Activated CD8-positive, alpha-beta T cell treated with anti-CD3 and anti-CD28 coated beads, Interleukin-2, amount 10 ng/mL, durations not matched to agents 7 days and 5 days (primary cell): ENCODE measurements at regions not wholly inside any gene's neighbourhood (a gene's known extent, or its start where the extent isn't known, plus 50 kb on each side); places are given as distances from the start of the nearest gene placed in this dataset.

Experiments used
- ATAC-seq: fragments of 150-1000 bp; cut with Tn5 transposase; one replicate; pipeline ENCODE4 v1.10.0; 2021; ENCODE audit warnings: moderate library complexity
- CTCF ChIA-PET: fragments of 350-600 bp; sonication (Branson Sonifier 250); formaldehyde crosslinking; loops from one replicate; lab custom pipeline; 2021; ENCODE audit warnings: antibody characterized with exemption; lab: Charles Lee
- POLR2A ChIA-PET: fragments of 350-600 bp; sonication (Branson Sonifier 250); formaldehyde crosslinking; loops from one replicate; lab custom pipeline; 2021; ENCODE audit warnings: antibody characterized with exemption; lab: Charles Lee
- DNase-seq: peaks from one replicate; pipeline ENCODE4 v3.0.0-alpha.2; 2020
- H3K27ac Mint-ChIP-seq: one replicate; pipeline ENCODE4 v1.8.0; 2021; ENCODE audit warnings: mild to moderate bottlenecking, mixed read lengths
- H3K27me3 Mint-ChIP-seq: one replicate; pipeline ENCODE4 v1.8.0; 2021; ENCODE audit warnings: low read depth, mixed read lengths
- H3K36me3 Mint-ChIP-seq: one replicate; pipeline ENCODE4 v1.8.0; 2021; ENCODE audit warnings: low read depth, mixed read lengths
- H3K4me1 Mint-ChIP-seq: one replicate; pipeline ENCODE4 v1.8.0; 2021; ENCODE audit warnings: low read depth, mixed read lengths
- H3K4me3 Mint-ChIP-seq: one replicate; pipeline ENCODE4 v1.8.0; 2021; ENCODE audit warnings: mild to moderate bottlenecking, mixed read lengths
- H3K9me3 Mint-ChIP-seq: one replicate; pipeline ENCODE4 v1.8.0; 2022; ENCODE audit warnings: mixed read lengths; ENCODE audit not compliant: insufficient read depth

DNA sequence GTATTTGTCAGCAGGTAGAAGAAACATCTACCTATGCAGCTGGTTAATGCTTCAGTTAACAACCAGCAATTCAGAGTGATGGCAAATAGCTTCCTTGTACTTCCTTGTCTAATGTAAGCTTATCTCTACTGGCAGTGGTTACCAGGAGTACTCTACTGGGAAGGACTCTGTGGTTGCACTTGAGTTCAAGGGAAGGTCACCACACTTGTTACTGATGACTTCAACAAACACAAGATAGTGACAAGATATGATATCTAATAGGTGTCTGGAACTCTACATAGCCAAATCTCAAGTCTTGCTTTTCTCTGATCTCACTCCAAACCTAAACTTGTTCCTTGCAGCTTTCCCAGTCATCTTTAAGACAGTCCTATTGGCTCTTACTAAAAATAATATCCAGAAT is 1644.9 kb upstream of the TENM3 start:
- Mint-ChIP-seq H3K27ac (no peak overlapping the region), H3K36me3 (no peaks in the 10 kb centered on the region), H3K27me3 (no peaks in the 10 kb centered on the region), H3K4me1 (no peaks in the 10 kb centered on the region), H3K9me3 (no peaks in the 10 kb centered on the region), H3K4me3 (no peak overlapping the region)
- ChIA-PET POLR2A (no interaction called here), CTCF (no interaction called here)
- ATAC-seq (no peak), DNase-seq (no peak)

DNA sequence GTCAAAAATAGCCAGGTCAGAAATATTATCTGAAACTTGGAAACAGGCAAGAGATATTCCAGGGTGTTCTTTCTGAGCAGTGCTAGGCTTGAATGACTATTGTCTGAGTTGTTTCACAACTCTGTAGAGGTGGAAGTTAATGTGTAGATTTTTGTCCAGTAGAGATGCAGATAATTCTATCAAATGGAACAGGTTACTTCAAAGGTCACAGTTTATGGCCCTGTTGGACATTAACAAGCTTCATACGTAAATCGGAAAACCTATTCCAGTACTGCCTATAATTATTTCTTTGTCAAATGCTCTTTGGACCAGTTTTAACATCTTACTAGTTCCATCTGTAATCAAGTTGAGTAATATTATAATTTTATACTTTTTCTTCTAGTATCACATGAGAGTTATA is 1639.4 kb upstream of the TENM3 start:
- no peak for ATAC-seq
- Mint-ChIP-seq H3K36me3 (no peaks in the 10 kb centered on the region), H3K27ac (no peak overlapping the region), H3K27me3 (no peaks in the 10 kb centered on the region), H3K4me3 (no peak overlapping the region), H3K4me1 (no peaks in the 10 kb centered on the region), H3K9me3 (no peaks in the 10 kb centered on the region)
- DNase-seq, result no peak
- ChIA-PET CTCF (no interaction called here), POLR2A (no interaction called here)

- Mint-ChIP-seq H3K27me3 (no peaks in the 10 kb centered on the region), H3K36me3 (no peaks in the 10 kb centered on the region), H3K9me3 (no peaks in the 10 kb centered on the region), H3K27ac (no peak overlapping the region), H3K4me3 (no peak overlapping the region), H3K4me1 (no peaks in the 10 kb centered on the region)
- ChIA-PET POLR2A (no interaction called here), CTCF (no interaction called here)
- DNase-seq (no peak), ATAC-seq (no peak)
Measured at GRCh38 chr4:180610324-180610723, 1632.9 kb upstream of the TENM3 start.

DNA sequence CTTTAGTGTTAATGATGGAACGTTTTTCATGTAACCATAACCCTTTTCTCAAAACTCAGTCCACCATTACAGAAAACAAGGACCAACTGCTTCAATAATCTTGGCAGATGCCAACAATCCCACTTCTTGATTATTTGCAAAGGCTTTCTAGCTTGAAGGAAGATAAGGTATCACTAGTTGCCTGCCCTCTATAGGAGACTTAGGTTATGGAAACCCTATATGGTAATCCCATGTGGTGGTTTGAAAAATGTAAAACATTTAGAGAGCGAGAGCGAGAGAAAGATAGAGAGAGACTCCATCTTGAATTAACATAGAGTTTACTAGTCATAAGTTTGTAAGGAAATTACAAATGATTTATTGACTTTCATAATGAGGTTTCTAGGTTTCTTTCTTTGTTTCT is 1627.5 kb upstream of the TENM3 start:
- H3K27me3 Mint-ChIP-seq, result no peaks in the 10 kb centered on the region
- no peak overlapping the region for H3K27ac Mint-ChIP-seq
- ChIA-PET CTCF (no interaction called here), POLR2A (no interaction called here)
- no peak overlapping the region for H3K4me3 Mint-ChIP-seq
- H3K9me3 Mint-ChIP-seq, result no peaks in the 10 kb centered on the region
- no peaks in the 10 kb centered on the region for H3K36me3 Mint-ChIP-seq
- ATAC-seq (no peak), DNase-seq (no peak)
- no peaks in the 10 kb centered on the region for H3K4me1 Mint-ChIP-seq

GRCh38 chr4:180617196-180617595 is 1626.0 kb upstream of the TENM3 start:
- DNase-seq (no peak), ATAC-seq (no peak)
- Mint-ChIP-seq H3K9me3 (no peaks in the 10 kb centered on the region), H3K36me3 (no peaks in the 10 kb centered on the region), H3K27ac (no peak overlapping the region), H3K4me3 (no peak overlapping the region), H3K27me3 (no peaks in the 10 kb centered on the region), H3K4me1 (no peaks in the 10 kb centered on the region)
- CTCF ChIA-PET, result no interaction called here
- POLR2A ChIA-PET, result no interaction called here

DNA sequence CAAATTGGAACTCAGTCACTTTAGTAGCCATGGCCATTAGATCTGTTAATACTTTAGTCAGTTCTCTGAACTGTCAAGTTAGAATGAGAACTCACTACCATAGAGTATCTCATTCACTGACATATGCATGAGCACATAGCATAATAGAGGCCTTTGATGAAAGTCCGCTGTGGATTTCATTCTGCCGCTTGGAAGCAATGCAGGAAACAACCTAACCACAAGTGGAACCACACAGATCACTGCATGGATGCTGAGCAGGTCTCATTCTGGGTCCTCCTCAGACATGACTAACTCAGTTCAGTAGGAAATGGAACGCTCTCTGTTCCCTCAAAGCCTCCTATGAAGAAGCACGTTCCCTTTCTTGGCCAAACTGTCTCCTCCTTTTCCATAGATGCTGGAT is 1624.8 kb upstream of the TENM3 start:
- H3K27ac Mint-ChIP-seq, result no peak overlapping the region
- DNase-seq (peak; percentile 20), ATAC-seq (no peak)
- CTCF ChIA-PET, result no interaction called here
- POLR2A ChIA-PET, result no interaction called here
- no peaks in the 10 kb centered on the region for H3K9me3 Mint-ChIP-seq
- no peaks in the 10 kb centered on the region for H3K27me3 Mint-ChIP-seq
- no peak overlapping the region for H3K4me3 Mint-ChIP-seq
- H3K36me3 Mint-ChIP-seq, result no peaks in the 10 kb centered on the region
- no peaks in the 10 kb centered on the region for H3K4me1 Mint-ChIP-seq

- DNase-seq, result no peak
- ChIA-PET CTCF (no interaction called here), POLR2A (no interaction called here)
- no peaks in the 10 kb centered on the region for H3K4me1 Mint-ChIP-seq
- no peak for ATAC-seq
- no peaks in the 10 kb centered on the region for H3K27me3 Mint-ChIP-seq
- no peaks in the 10 kb centered on the region for H3K36me3 Mint-ChIP-seq
- no peak overlapping the region for H3K27ac Mint-ChIP-seq
- no peaks in the 10 kb centered on the region for H3K9me3 Mint-ChIP-seq
- no peak overlapping the region for H3K4me3 Mint-ChIP-seq
Measured at GRCh38 chr4:180619440-180619839, 1623.8 kb upstream of the TENM3 start.

- POLR2A ChIA-PET, result no interaction called here
- no peak for ATAC-seq
Measured at GRCh38 chr4:180622254-180622653, 1620.9 kb upstream of the TENM3 start.

DNA sequence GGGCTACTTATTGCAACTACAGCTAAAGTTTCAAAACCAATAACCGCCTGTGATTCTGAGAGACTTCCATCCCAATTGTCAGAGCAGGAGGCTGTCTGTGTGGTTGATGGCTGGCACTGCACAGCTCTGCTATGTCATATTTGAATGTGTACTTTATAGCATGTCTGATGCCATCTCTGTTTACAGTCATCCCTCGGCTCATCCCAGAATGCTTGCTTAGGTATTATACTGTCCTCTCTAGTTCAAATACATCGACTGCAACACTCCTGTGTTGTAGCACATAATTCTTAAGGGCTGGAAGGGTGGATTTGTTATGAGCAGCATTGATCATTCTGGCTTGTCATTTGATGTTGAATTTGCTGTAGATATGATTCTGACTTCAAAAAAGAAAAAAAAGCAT is 1617.5 kb upstream of the TENM3 start:
- Mint-ChIP-seq H3K27me3 (no peaks in the 10 kb centered on the region), H3K36me3 (no peaks in the 10 kb centered on the region), H3K9me3 (no peaks in the 10 kb centered on the region), H3K4me1 (no peaks in the 10 kb centered on the region), H3K27ac (no peak overlapping the region), H3K4me3 (no peak overlapping the region)
- CTCF ChIA-PET, result no interaction called here
- ATAC-seq (no peak), DNase-seq (no peak)
- POLR2A ChIA-PET, result no interaction called here

More at GRCh38 chr4:180622254-180622653, 1620.9 kb upstream of the TENM3 start:
- H3K9me3 Mint-ChIP-seq, result no peaks in the 10 kb centered on the region
- no peaks in the 10 kb centered on the region for H3K27me3 Mint-ChIP-seq
- no peak for DNase-seq
- no peaks in the 10 kb centered on the region for H3K36me3 Mint-ChIP-seq
- H3K4me3 Mint-ChIP-seq, result no peak overlapping the region
- H3K4me1 Mint-ChIP-seq, result no peaks in the 10 kb centered on the region
- CTCF ChIA-PET, result no interaction called here
- no peak overlapping the region for H3K27ac Mint-ChIP-seq

DNA sequence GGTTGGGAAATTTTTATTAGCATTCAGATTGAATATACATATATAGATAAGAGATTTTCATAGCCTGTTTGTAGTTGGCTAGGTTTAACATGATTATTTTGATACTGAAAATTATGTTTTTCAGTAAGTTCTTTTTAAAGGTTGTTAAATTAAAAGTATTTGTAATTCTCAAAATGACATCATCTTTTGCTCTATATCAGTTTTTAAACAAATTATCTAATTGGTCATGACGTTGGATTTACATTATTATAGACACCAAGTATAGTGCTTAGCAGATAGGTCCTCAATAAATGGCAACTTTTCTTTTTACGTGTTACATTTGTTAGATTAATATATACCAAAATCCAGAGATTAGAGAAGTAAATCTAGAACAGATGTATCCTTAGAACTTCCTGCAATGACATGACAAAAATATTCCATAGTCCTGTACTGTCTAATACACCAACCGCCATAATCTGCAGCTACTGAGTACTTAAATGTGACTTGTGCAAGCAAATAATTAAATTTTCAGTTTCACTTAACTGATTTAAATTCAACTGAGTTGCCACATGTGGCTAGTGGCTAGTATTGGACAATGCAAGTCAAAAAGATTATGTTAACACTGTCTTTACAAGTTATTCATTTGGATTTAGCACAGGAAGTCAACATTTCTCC is 1613.1 kb upstream of the TENM3 start:
- no peaks in the 10 kb centered on the region for H3K4me1 Mint-ChIP-seq
- DNase-seq (no peak), ATAC-seq (no peak)
- no peaks in the 10 kb centered on the region for H3K36me3 Mint-ChIP-seq
- H3K27ac Mint-ChIP-seq, result no peak overlapping the region
- ChIA-PET CTCF (no interaction called here), POLR2A (no interaction called here)
- H3K27me3 Mint-ChIP-seq, result no peaks in the 10 kb centered on the region
- no peaks in the 10 kb centered on the region for H3K9me3 Mint-ChIP-seq
- no peak overlapping the region for H3K4me3 Mint-ChIP-seq

GRCh38 chr4:180634306-180634705 is 1608.9 kb upstream of the TENM3 start:
- H3K4me1 Mint-ChIP-seq, result no peaks in the 10 kb centered on the region
- ChIA-PET POLR2A (no interaction called here), CTCF (interaction anchor here (0.6 kb wide), 1 partner anchor 13 kb away, joined by 3 read pairs; no protein-coding TSS in a partner anchor)
- H3K4me3 Mint-ChIP-seq, result no peak overlapping the region
- H3K9me3 Mint-ChIP-seq, result no peaks in the 10 kb centered on the region
- no peaks in the 10 kb centered on the region for H3K36me3 Mint-ChIP-seq
- no peak for ATAC-seq
- no peak overlapping the region for H3K27ac Mint-ChIP-seq
- DNase-seq, result no peak
- no peaks in the 10 kb centered on the region for H3K27me3 Mint-ChIP-seq

GRCh38 chr4:180635281-180635680 is 1607.9 kb upstream of the TENM3 start:
- Mint-ChIP-seq H3K4me1 (no peaks in the 10 kb centered on the region), H3K4me3 (no peak overlapping the region), H3K27me3 (no peaks in the 10 kb centered on the region), H3K27ac (no peak overlapping the region), H3K36me3 (no peaks in the 10 kb centered on the region), H3K9me3 (no peaks in the 10 kb centered on the region)
- no peak for ATAC-seq
- ChIA-PET CTCF (no interaction called here), POLR2A (no interaction called here)
- no peak for DNase-seq
